Inferior parietal cortex (tissue), 1 donor: ENCODE measurements at regions not wholly inside any gene's neighbourhood (a gene's known extent, or its start where the extent isn't known, plus 50 kb on each side); places are given as distances from the start of the nearest gene placed in this dataset.
A peak's percentile ranks its signal among the peaks of the same experiment; 100 is the strongest.
"Not testable (repeated sequence)": the region's sequence is repeated elsewhere in the genome, so short reads cannot be mapped to it uniquely, and the experiment has no call there.

ENCODE experiments used
- DNase-seq: peaks from one replicate; pipeline ENCODE4 v3.0.0-alpha.2; 2016; ENCODE audit errors: extremely low spot score

- DNase-seq = no peak
Observed at GRCh38 chr3:191869738-191870415, 408.9 kb downstream of the PYDC2 start.

DNA sequence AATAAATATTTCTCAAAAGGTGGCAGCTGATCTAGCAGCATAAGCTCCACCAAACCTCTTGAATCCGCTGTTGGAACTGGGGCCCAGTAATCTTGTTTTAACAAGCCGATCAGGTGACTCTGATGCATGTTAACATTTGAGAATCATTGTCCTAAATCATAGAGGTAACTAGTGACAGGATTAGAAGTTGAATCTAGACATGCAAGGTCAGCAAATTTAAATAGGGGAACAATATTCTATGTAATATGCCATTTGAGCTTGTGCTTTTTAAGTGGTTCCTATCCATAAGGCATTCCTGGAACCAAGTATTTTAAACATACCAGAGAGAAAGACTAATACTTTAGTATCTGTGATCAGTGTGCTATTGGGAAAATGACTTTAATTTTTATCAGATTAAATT, 412.8 kb downstream of the PYDC2 start:
- no peak for DNase-seq

GRCh38 chr3:191882289-191882688, 421.3 kb downstream of the PYDC2 start:
- DNase-seq = no peak

DNA sequence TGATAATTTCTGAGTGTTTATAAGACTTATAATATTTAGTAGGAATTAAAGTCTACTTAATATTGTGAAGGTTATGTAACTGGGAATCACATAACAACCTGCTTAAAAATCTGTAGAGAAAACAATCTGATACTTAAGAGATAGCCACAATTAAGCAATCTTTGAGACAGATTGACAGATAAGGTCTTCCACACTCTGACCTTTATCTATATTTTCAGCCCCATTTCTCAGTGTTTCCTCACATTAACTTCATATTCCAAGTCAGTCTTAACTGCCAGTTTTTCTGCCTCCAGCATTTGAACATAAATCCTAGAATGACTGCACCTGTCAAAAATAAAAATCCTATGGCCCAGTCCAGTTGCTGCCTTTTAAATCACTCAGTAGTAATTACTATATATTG, 423.2 kb downstream of the PYDC2 start:
- no peak for DNase-seq

GRCh38 chr3:191889106-191889505, 428.1 kb downstream of the PYDC2 start:
- no peak for DNase-seq

- DNase-seq = no peak
Observed at GRCh38 chr3:191889756-191890155, 428.8 kb downstream of the PYDC2 start.

GRCh38 chr3:191894406-191894805, 433.4 kb downstream of the PYDC2 start:
- DNase-seq = no peak

DNA sequence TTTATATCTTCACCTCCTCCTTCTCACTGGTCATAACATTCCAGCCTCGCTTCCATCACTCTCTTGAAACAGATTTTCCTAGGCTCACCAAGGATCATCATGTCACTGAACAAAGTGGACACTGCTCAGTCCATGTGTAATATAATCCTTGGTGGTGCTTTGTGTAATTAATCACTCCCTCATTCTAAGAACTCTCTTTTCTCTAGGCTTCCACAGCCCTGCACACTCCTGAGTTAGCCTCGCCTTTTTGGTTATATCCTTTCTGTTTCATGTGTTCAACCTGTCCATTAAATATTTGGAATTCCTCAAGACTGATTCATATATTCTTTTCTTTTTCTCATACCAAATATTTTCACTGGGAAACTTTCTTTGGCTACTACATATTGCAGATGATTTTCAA, 440.8 kb downstream of the PYDC2 start:
- no peak for DNase-seq

DNA sequence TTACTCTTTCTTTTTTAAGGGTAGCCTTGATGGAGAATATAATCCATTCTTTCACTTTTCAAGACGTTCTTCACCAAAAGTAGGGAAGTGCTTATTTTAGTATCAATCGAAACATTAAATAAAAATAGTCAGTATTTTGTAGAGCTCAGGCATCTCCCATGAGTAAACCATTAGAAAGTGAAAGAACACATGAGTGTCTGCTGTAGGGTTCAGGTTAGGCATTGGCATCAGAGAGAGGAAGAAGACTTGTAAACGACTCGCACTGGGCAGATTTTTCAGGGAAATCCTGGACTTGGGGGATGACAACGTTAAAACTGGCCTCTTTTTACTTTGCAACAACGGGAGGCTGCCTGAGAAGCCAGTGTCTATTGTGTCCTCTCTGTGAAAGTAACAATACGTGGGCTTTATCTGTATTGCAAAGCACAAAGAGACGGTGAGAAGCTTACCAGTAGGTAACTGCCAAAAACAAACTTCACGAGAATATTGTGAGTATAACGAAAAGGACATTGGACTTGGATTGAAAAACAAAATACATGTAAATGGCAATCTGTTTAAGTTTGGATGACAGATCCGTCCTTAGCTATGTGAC, 451.7 kb downstream of the PYDC2 start:
- no peak for DNase-seq

DNA sequence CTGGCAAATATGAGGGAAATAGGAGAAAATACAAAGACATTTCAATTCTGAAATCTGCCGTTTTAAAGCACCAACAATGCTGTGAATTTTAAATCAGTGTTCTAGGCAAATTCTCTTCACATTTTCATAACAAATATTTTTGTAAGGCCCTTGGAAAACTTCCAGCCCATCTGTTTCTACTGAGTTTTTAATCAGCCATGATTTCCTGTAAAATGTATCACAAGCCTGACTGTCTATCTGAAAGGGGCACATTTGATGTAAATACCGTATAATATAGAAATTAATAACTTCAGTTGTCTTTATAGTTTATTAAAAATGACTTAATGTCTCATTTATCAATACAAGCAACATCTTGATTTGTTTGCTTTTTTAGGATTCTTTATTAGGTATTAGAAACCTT, 454.7 kb downstream of the PYDC2 start:
- DNase-seq = peak; percentile 11

- DNase-seq = no peak
Observed at GRCh38 chr3:191919491-191920026, 458.6 kb downstream of the PYDC2 start.

DNA sequence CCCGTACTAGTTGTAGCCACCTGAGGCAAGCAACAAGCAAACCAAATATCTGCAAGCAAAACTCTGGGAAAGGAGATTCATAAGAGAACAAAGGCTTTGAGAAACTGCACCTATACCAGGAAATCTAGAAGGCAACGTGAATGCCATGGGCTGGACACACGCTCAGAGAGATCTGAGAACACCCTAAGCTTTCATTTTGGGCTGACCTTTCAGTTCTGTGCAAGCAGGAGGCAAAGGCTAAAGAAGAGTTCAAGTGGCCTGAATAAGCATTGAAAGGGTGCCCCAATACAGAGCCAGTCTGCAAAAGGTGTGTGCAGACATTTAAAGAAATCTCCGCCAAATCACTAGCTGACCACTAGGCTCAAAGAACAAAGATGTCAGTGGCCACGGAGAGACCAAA, 461.6 kb downstream of the PYDC2 start:
- no peak for DNase-seq

DNA sequence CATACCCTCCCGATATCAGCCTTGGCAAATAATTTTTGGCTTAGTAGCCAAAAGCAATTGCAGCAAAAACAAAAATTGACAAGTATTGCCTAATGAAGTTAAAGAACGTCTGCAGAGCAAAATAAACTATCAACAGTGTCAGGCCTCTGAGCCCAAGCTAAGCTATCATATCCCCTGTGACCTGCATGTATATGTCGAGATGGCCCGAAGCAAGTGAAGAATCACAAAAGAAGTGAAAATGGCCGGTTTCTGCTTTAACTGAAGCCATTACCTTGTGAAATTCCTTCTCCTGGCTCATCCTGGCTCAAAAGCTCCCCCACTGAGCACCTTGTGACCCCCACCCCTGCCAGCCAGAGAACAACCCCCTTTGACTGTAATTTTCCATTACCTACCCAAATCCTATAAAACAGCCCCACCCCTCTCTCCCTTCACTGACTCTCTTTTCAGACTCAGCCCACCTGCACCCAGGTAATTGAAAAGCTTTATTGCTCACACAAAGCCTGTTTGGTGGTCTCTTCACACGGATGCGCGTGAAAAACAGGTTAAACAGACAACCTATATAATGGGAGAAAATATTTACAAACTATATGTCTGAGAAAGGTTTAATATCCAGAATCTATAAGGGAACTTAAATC, 466.3 kb downstream of the PYDC2 start:
- not testable (repeated sequence) for DNase-seq

DNA sequence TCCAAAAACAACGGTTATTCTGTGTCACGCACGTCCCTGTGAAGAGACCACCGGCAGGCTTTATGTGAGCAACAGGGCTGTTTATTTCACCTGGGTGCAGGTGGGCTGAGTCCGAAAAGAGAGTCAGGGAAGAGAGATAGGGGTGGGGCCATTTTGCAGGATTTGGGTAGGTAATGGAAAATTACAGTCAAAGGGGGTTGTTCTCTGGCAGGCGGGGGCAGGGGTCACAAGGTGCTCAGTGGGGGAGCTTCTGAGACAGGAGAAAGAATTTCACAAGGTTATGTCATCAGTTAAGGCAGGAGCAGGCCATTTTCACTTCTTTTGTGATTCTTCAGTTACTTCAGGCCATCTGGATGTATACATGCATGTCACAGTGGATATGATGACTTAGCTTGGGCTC, 467.0 kb downstream of the PYDC2 start:
- not testable (repeated sequence) for DNase-seq

DNA sequence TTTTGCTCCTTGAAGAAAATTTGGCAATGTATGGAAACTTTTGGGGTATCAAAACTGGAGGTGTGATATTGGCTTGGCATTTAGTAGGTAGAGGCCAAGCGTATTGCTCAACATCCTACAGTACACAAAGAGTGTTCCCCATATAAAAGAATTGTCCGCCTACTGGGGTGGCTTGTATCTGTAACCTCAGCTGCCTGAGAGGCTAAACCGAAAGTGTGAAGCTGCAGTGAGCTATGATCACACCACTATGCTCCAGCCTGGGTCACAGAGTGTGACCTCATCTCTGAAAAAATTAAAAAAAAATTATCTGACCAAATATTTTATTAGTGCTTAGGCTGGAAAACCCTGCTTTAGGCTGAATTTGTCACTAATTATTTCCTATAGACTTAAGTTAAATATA, 483.9 kb downstream of the PYDC2 start:
- no peak for DNase-seq

DNA sequence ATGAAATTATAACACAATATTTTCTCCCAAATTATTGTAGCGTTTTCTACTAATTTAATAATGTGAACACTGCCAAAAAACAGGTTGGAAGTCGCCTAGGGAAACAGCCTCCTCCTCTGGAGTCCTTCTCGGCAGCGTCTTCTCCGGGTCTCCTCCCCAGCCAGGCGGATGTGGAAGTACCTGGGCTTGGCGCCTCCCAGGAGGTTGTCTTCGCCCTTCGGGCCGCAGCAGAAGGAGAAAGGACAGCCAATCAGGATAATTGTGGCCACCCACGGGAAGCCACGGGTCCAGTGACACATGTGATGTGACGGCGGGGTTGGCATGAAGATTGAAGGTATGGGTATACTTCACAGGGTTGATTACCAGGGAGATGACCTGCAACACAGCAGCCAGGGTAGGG, 491.2 kb downstream of the PYDC2 start:
- DNase-seq = no peak

- DNase-seq = no peak
Observed at GRCh38 chr3:191952609-191953008, 491.6 kb downstream of the PYDC2 start.

DNA sequence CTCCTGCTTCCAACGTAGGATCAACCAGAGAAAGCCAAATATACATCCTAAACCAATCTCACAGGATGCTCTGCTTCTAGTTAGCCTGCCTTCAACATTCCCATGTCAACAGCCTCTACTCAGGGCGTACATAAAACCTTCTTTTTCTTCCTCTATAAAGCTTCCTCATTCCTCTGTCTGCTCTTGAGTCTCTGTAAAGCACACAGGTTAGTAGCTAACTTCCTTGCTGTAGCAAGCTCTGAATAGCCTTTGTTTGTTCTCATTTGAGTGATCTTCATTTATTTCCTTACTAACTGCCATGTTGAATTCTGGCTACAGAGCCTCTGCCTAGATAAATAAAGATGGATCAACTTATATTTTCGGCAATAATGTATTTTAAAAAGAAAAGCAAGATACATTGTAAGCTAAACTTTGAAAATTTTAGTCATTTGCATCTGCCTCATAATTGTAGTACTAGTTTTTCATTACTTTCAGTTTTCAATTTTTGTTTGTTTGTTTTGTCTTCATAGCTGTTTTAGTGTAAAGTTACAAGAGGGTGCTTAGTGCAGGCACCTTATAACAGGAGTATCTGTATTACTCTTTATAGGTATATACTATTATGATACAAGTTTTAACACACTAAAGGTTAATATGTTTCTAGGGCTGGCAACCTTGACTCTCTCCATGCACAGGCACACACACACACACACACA, 498.2 kb downstream of the PYDC2 start:
- no peak for DNase-seq

DNA sequence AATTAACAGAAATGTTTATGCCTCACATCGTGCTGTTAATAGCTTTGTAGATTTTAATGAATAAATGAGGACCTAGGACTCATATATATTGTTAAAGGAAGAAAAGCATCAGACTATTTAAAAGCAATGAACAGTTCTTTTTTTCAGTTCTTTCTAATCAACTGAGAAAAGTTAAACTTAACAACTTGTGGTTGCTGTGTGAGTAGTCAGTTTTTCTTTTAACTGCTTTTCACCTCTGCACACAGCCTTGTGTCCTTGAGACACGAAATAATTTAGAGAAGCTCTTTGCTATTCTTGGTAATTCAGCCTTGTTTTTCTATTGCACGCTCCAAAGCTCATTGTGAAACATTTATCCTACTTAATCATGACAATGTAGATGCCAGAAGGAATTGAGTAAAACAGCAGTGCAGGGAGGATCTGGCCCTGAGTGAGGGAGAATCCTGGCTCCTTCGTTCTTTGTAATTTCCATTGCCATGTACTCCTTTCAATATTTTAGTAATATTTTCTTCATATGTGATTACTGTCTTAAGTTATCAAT, 499.0 kb downstream of the PYDC2 start:
- DNase-seq = no peak

- DNase-seq = no peak
Observed at GRCh38 chr3:191961022-191961421, 500.1 kb downstream of the PYDC2 start.

- DNase-seq = no peak
Observed at GRCh38 chr3:191961529-191961928, 500.6 kb downstream of the PYDC2 start.

GRCh38 chr3:191962324-191962723, 501.4 kb downstream of the PYDC2 start:
- no peak for DNase-seq
